Left kidney (tissue), 1 donor: ENCODE measurements at regions not wholly inside any gene's neighbourhood (a gene's known extent, or its start where the extent isn't known, plus 50 kb on each side); places are given as distances from the start of the nearest gene placed in this dataset.

Source experiments
- DNase-seq: peaks from one replicate; pipeline ENCODE4 v3.0.0-alpha.2; 2013

GRCh38 chr4:33512397-33512796 is 2731.9 kb downstream of the ARAP2 start:
- no peak for DNase-seq

DNA sequence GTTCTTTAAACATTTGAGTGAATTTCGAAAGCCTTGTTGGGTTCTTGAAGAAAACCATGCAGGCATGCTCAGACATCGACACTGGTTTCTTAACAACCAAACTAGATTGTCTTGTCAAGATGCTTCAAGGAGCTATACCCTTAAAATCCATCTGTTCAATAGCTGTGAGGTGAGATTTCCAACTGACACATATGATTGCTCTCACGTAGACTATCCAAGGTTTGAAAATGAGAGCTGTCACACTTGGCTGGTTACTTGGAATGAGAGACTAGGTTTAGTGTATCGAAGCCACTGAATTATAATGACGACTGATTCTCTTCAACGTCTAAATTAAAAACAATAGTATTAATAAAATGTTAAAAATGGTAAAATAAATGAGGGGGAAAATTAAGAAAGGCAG is 2725.5 kb downstream of the ARAP2 start:
- no peak for DNase-seq

GRCh38 chr4:33532821-33533220 is 2711.5 kb downstream of the ARAP2 start:
- DNase-seq = no peak

GRCh38 chr4:33536898-33537297 is 2707.4 kb downstream of the ARAP2 start:
- DNase-seq = no peak

GRCh38 chr4:33537527-33537926 is 2706.8 kb downstream of the ARAP2 start:
- DNase-seq = no peak

- DNase-seq = no peak
Measured at GRCh38 chr4:33543941-33544450, 2700.3 kb downstream of the ARAP2 start.

DNA sequence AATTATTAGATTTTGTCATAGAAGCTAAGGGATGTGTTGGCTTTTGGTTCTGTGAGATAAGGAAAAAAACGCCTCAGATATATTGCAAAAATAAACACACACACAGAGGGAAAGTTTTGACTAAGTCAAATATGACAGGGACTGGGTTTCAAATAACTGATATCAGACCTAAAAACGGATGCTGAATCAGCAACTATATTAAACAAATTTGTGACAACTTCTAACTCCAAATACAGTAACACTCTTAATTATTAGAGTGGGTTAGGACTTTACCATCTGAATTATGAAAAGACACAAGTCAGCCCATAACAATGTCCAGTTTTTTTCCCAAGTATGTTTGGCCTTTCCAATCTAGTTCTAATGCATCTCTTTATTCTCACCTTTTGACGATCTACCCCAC is 2693.1 kb downstream of the ARAP2 start:
- DNase-seq = no peak

DNA sequence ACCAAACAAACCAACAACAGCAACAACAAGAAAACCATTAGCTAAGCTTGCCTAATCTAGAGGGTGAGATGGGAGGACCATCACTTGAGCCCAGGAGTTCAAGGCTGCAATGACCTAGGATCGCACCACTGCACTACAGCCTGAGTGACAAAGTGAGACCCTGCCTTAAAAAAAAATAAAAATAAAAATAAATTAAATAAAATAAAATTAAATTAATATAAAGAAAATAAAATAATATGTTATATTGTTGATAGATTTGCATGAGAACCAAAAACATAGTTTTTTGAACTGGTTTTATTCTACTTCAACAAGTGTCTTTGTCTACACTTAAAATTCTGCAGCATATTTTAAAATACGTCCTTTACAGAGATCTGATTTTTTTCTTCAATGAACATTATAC is 2683.1 kb downstream of the ARAP2 start:
- no peak for DNase-seq

DNA sequence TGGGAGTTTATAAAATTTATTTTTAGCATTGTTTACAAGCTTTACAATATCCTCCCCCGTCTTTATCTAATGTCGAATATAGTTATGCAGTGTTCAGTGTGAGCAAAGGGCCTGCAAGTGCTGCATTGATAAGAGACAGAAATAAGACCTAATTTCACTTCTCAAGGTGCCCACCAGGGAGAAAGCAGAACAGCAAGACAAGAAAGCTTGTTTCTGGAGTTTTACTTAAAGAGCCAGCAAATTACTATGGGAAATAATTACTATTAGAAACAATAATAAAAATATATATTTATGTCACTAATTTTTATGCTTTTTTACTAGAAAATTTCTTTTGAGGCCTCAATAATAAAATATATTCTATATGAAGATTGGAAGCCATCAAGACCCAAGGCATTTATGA is 2677.7 kb downstream of the ARAP2 start:
- DNase-seq = no peak

GRCh38 chr4:33577791-33578190 is 2666.5 kb downstream of the ARAP2 start:
- DNase-seq = no peak

GRCh38 chr4:33579951-33580350 is 2664.4 kb downstream of the ARAP2 start:
- no peak for DNase-seq

- DNase-seq = no peak
Measured at GRCh38 chr4:33592701-33593100, 2651.6 kb downstream of the ARAP2 start.

- no peak for DNase-seq
Measured at GRCh38 chr4:33606951-33607350, 2637.4 kb downstream of the ARAP2 start.

DNA sequence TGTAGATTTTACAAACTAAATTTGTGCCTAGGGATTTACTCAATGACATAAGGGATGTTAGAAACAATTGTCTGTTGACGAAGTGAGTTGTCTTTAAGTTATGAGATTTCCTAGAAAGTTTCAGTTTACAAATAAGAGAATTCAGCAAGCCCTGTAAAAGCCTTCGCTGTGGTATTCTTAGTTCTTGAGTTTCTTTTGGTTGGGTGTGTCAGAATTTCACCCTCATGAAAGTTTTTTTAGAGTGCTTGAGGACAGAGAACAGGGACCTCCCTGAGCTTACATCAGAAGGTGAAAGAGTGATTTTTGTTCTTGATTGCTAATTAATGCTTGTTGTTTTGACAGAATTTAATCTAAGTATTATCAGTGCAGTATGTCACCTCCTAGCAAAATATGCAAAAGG is 2628.2 kb downstream of the ARAP2 start:
- no peak for DNase-seq

GRCh38 chr4:33625748-33626147 is 2618.6 kb downstream of the ARAP2 start:
- DNase-seq = no peak

GRCh38 chr4:33626221-33626620 is 2618.1 kb downstream of the ARAP2 start:
- no peak for DNase-seq

GRCh38 chr4:33628296-33628695 is 2616.0 kb downstream of the ARAP2 start:
- no peak for DNase-seq

GRCh38 chr4:33649015-33649414 is 2595.3 kb downstream of the ARAP2 start:
- DNase-seq = no peak

GRCh38 chr4:33649471-33649870 is 2594.8 kb downstream of the ARAP2 start:
- no peak for DNase-seq

DNA sequence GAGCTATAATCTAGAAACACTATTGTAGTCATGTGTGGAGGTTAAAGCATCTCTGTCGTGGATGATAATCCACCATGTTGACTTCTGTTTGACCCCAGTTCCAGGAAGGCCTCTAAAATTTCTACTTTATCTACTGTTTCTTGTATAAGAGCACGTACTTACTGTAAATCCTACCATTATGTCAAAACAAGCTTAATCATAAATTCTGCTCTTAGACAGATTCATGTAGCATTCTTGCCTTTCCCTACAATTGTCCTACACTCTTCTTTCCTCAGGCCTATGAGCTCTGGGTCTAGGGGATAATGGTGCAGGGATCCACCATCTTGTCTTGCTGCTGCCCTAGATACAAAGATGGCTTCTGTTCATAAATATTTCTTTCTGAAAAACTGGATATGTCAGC is 2594.3 kb downstream of the ARAP2 start:
- DNase-seq = no peak

DNA sequence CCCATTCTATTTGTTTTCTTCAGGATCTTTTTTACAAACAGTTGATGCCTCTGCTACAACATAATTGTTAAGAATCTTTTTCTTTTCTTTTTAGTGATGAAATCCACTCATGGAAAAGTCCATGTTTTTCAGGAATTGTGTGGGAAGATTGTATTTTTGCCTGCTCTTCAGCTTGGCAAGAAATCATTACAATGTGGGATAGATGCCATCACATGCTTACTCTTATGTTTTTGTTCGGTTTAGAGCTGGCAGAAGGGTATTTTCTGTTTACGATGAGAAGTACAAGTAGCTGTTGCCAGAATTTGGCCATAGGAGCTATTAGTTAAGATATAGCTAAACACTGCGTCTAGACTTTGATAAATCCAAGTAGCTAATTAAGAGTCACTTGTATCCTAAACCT is 2585.3 kb downstream of the ARAP2 start:
- DNase-seq = no peak

DNA sequence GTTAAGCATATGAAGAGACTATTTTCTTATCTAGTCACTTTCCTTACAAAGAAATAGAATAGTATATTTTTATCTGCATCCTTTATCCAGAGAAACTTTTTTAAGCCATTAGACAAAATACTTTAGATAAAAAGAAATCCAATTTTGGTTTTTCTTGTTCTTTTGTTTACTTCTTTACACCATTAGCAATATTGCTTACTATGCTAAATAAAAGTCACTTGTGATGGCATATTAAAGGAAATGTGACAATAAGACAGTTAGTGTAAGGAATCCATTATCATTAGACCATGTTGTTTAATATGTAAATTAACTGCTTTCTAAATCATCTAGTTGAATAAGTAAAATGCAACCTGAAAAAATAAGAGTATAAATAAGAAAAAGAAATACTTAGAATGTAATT is 2582.7 kb downstream of the ARAP2 start:
- no peak for DNase-seq

- no peak for DNase-seq
Measured at GRCh38 chr4:33685939-33686338, 2558.4 kb downstream of the ARAP2 start.

GRCh38 chr4:33696041-33696440 is 2548.3 kb downstream of the ARAP2 start:
- DNase-seq = no peak

DNA sequence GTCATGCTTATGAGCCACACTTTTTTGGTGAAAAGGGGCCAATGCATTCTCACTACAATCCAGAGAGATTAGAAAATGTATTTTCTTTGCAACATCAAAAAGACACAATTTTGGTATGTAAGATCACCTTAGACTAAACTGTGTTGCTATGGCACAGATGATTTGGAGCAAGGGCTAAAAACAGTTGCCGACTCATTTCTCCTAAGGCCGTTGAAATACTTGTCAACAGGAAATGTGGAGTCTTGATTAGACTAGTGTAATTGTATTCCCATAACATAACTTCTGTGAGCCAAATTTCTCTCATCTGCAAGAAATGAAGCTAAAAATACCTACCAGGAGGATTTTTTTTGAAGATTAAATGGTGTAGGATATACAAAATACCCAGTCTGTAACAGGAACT is 2547.7 kb downstream of the ARAP2 start:
- no peak for DNase-seq
